ENCODE measurements at regions not wholly inside any gene's neighbourhood (a gene's known extent, or its start where the extent isn't known, plus 50 kb on each side); places are given as distances from the start of the nearest gene placed in this dataset.

DNA sequence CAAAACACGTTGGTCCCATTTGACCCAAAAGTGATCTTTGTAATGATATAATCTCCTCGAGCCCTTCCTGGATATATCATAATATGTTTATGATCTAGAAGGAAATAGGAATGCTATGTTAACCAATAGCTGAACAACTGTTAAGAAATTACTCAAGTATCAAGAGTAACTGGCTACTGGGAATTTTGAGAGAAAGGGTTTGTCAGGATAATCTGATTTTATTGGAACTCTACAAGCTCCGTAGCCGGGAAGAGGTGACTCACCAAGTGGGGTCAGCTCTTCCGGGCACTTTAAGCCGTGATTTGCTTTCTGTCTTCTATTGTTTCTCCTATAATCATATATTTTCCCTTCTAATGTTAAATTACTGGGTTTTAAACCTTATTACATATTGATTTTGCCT is 250.5 kb upstream of the POGK start:
- ATAC-seq, result no peak
- peaks cover 0 to 8% (median 0%) of the 10 kb centered on the region in 9 donors for H3K4me1 ChIP-seq
- no peaks in the 10 kb centered on the region for H3K9me3 ChIP-seq
- H3K27me3 ChIP-seq, result no peaks in the 10 kb centered on the region
- intact Hi-C loops (cut with DNase I), result no loop called here
- no peak for DNase-seq
- WGBS, 2 donors, result 78 to 80% methylated on average over 6 of the region's 6 CpGs
- H3K36me3 ChIP-seq, result no peaks in the 10 kb centered on the region
- no peak for TF ChIP-seq CTCF (IDR thresholded peaks at IDR 0.05)
- no peak overlapping the region for H3K27ac ChIP-seq
- no peak overlapping the region for H3K4me3 ChIP-seq

DNA sequence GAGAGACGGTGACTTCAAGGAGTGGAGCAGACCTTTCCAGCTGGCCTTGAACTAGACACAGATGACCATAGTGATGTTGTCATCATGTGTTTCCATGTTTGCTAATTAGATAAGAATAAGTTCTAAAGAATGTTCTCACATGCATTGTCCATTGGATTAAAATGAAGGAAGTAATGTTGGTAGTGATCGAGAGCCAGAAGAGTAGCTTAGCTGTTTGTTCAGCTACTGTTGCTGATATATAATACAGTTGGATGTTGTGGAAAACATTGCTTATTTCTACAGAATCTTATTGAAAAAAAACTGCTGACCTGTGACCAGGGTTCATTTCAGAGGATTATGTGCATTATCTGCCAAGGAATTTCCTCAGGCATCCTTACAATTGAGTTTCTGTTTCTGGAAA is 249.1 kb upstream of the POGK start:
- intact Hi-C loops (cut with DNase I), result no loop called here
- H3K9me3 ChIP-seq, result no peaks in the 10 kb centered on the region
- ATAC-seq (no peak), DNase-seq (no peak)
- no peak for TF ChIP-seq CTCF (IDR thresholded peaks at IDR 0.05)
- H3K4me3 ChIP-seq, result no peak overlapping the region
- no peaks in the 10 kb centered on the region for H3K36me3 ChIP-seq
- H3K4me1 ChIP-seq, result no peaks in the 10 kb centered on the region
- H3K27ac ChIP-seq, result no peak overlapping the region
- H3K27me3 ChIP-seq, result no peaks in the 10 kb centered on the region
- 88 to 97% methylated on average over 2 of the region's 2 CpGs for WGBS, 2 donors

DNA sequence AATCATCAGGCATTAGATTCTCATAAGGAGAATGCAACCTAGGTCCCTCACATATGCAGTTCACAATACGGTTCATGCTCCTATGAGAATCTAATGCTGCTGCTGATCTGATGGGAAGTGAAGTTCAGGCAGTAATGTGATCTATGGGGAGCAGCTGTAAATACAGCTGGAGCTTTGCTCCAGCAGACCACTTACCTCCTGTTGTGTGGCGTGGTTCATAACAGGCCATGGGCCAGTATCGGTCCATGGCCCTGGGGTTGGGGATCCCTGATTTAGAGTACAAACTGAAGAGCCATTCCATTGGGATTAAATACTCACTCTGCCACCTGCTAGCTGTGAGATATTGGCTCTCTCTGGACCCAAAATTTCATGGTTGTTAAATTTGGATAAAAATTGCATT is 244.6 kb upstream of the POGK start:
- 90 to 91% methylated on average over 3 of the region's 3 CpGs for WGBS, 2 donors
- no peak for TF ChIP-seq CTCF (IDR thresholded peaks at IDR 0.05)

GRCh38 chr1:166597516-166597915 is 241.8 kb upstream of the POGK start:
- DNase-seq (no peak), ATAC-seq (no peak)
- no peaks in the 10 kb centered on the region for H3K27me3 ChIP-seq
- no peaks in the 10 kb centered on the region for H3K36me3 ChIP-seq
- no peak overlapping the region for H3K27ac ChIP-seq
- no peak overlapping the region for H3K4me3 ChIP-seq
- H3K9me3 ChIP-seq, result peaks cover 0 to 8% (median 0%) of the 10 kb centered on the region in 11 donors
- intact Hi-C loops (cut with DNase I), result no loop called here
- H3K4me1 ChIP-seq, result no peaks in the 10 kb centered on the region
- no peak for TF ChIP-seq CTCF (IDR thresholded peaks at IDR 0.05)

More for the DNA sequence above, 244.6 kb upstream of the POGK start:
- Histone ChIP-seq H3K4me3 (no peak overlapping the region), H3K9me3 (peaks cover 0 to 8% (median 0%) of the 10 kb centered on the region in 11 donors), H3K27ac (no peak overlapping the region), H3K27me3 (no peaks in the 10 kb centered on the region), H3K36me3 (no peaks in the 10 kb centered on the region), H3K4me1 (no peaks in the 10 kb centered on the region)
- intact Hi-C loops (cut with DNase I), result no loop called here
- ATAC-seq (no peak), DNase-seq (no peak)

GRCh38 chr1:166600574-166600973 is 238.7 kb upstream of the POGK start:
- Histone ChIP-seq H3K9me3 (peaks cover 0 to 8% (median 0%) of the 10 kb centered on the region in 11 donors), H3K27ac (no peak overlapping the region), H3K36me3 (no peaks in the 10 kb centered on the region), H3K4me1 (peaks cover 0 to 6% (median 0%) of the 10 kb centered on the region in 9 donors), H3K4me3 (no peak overlapping the region), H3K27me3 (no peaks in the 10 kb centered on the region)
- WGBS, 2 donors, result 47 to 63% methylated on average over 1 of the region's 1 CpG
- ATAC-seq, result no peak
- DNase-seq, result no peak
- intact Hi-C loops (cut with DNase I), result no loop called here
- no peak for TF ChIP-seq CTCF (IDR thresholded peaks at IDR 0.05)

All from heart right ventricle (tissue), 16 donors.